WTC11 (cell line): ENCODE measurements at regions not wholly inside any gene's neighbourhood (a gene's known extent, or its start where the extent isn't known, plus 50 kb on each side); places are given as distances from the start of the nearest gene placed in this dataset.
"Not testable (repeated sequence)": the region's sequence is repeated elsewhere in the genome, so short reads cannot be mapped to it uniquely, and the experiment has no call there.

ENCODE experiments used
- ATAC-seq: fragments of 200-7000 bp; cut with Tn5 transposase; 2 replicates; pipeline ENCODE4 v1.10.0; 2021; ENCODE audit warnings: mild to moderate bottlenecking, moderate library complexity
- CTCF ChIA-PET: fragments of 300-600 bp; sonication (Branson Sonifier 250); formaldehyde crosslinking; loops from one replicate; lab custom pipeline; 2021; ENCODE audit warnings: antibody characterized with exemption; lab: Charles Lee
- POLR2A ChIA-PET: fragments of 350-600 bp; sonication (Branson Sonifier 250); formaldehyde crosslinking; loops from one replicate; lab custom pipeline; 2021; ENCODE audit warnings: antibody characterized with exemption; lab: Charles Lee
- DNase-seq: peaks from one replicate; pipeline ENCODE4 v3.0.0; 2021; ENCODE audit warnings: low spot score
- H3K27ac Mint-ChIP-seq: 2 replicates; pipeline ENCODE4 v1.8.0; 2021; ENCODE audit warnings: mixed read lengths
- H3K27me3 Mint-ChIP-seq: 2 replicates; pipeline ENCODE4 v1.8.0; 2021; ENCODE audit warnings: low read depth, mild to moderate bottlenecking, moderate library complexity, mixed read lengths
- H3K36me3 Mint-ChIP-seq: 2 replicates; pipeline ENCODE4 v1.8.0; 2021; ENCODE audit warnings: mixed read lengths
- H3K4me1 Mint-ChIP-seq: 2 replicates; pipeline ENCODE4 v1.8.0; 2022; ENCODE audit warnings: mixed read lengths
- H3K4me3 Mint-ChIP-seq: 2 replicates; pipeline ENCODE4 v1.8.0; 2021; ENCODE audit warnings: mild to moderate bottlenecking, moderate library complexity, mixed read lengths
- H3K9me3 Mint-ChIP-seq: 2 replicates; pipeline ENCODE4 v1.8.0; 2021; ENCODE audit warnings: mixed read lengths
- MYBL2 ChIP-seq: sonication (generic); formaldehyde crosslinking; IDR thresholded peaks from 2 replicates; pipeline ENCODE4 v1.8.1; 2023; ENCODE audit warnings: mild to moderate bottlenecking, moderate library complexity, missing genetic modification reagents
- NR2C2 ChIP-seq: sonication (generic); formaldehyde crosslinking; IDR thresholded peaks from 2 replicates; pipeline ENCODE4 v1.8.0; 2022; ENCODE audit warnings: mild to moderate bottlenecking, missing genetic modification reagents
- TCF7 ChIP-seq: sonication (generic); formaldehyde crosslinking; IDR thresholded peaks from 2 replicates; pipeline ENCODE4 v1.8.0; 2022; ENCODE audit warnings: mild to moderate bottlenecking, low read depth, missing genetic modification reagents, moderate library complexity
- ZNF317 ChIP-seq: sonication (generic); formaldehyde crosslinking; IDR thresholded peaks from 2 replicates; pipeline ENCODE4 v1.8.1; 2023; ENCODE audit warnings: low read depth, mild to moderate bottlenecking, moderate library complexity, missing genetic modification reagents, borderline replicate concordance
- ZNF396 ChIP-seq: fragments of 250-450 bp; sonication (Bioruptor Pico); IDR thresholded peaks from 2 replicates; pipeline ENCODE4 v1.8.0; 2021; ENCODE audit warnings: mild to moderate bottlenecking, moderate library complexity, borderline replicate concordance
- ZNF671 ChIP-seq: fragments of 250-450 bp; sonication (Bioruptor Pico); IDR thresholded peaks from 2 replicates; pipeline ENCODE4 v1.8.0; 2021; ENCODE audit warnings: mild to moderate bottlenecking
- TF ChIP-seq, protein P1 (sequence below): fragments of 250-450 bp; sonication (Bioruptor Pico); IDR thresholded peaks from 2 replicates; pipeline ENCODE4 v1.9.0; 2021; ENCODE audit warnings: mild to moderate bottlenecking
- TF ChIP-seq, protein P2 (sequence below): sonication (generic); formaldehyde crosslinking; IDR thresholded peaks from 2 replicates; pipeline ENCODE4 v1.8.1; 2023; ENCODE audit warnings: mild to moderate bottlenecking, missing genetic modification reagents, moderate library complexity

DNA sequence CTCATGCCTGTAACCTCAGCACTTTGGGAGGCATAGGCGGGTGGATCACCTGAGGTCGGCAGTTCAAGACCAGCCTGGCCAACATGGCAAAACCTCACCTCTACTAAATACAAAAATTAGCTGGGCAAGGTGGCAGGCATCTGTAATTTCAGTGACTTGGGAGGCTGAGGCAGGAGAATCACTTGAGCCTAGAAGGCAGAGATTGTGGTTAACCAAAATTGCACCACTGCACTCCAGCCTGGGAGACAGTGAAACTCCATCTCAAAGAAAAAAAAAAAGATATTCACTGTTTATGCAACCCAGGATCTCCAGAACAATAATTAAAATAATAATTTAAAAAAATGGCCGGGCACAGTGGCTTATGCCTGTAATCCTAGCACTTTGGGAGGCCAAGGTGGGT lies 247.5 kb downstream of the LIPI start:
- CTCF ChIA-PET, ATAC-seq, H3K27ac Mint-ChIP-seq, H3K4me1 Mint-ChIP-seq, H3K4me3 Mint-ChIP-seq, DNase-seq, POLR2A ChIA-PET, H3K27me3 Mint-ChIP-seq: not testable (repeated sequence)
- Mint-ChIP-seq H3K36me3 (peaks cover 44% of the 10 kb centered on the region), H3K9me3 (peaks cover 70% of the 10 kb centered on the region)

DNA sequence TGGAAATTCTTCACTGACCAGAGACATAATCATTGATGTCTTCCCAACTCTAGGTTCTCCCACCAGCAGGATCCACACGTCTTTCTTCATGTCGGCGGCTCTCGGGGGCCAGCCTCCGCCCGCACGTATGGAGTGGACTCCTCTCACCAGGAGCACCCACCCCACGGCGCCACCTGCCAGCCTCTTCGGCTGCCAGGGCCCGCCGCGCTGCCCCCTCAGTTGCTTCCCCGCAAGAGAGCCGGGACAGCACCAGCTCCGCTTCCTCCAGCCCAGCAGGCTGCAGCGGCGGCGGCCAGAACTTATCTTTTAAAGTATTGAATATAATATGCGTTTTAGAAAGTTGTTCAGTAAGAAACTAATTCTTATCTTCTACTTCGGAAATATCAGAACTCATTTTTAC lies 273.5 kb downstream of the LIPI start:
- no peaks in the 10 kb centered on the region for H3K4me1 Mint-ChIP-seq
- H3K9me3 Mint-ChIP-seq: peaks cover 37% of the 10 kb centered on the region
- ATAC-seq (no peak), DNase-seq (no peak)
- TF ChIP-seq ZNF317 (CRISPR knock-in tag): no peak
- no peak for TF ChIP-seq MYBL2
- TF ChIP-seq TCF7 (CRISPR knock-in tag): no peak
- TF ChIP-seq, protein P1, sequence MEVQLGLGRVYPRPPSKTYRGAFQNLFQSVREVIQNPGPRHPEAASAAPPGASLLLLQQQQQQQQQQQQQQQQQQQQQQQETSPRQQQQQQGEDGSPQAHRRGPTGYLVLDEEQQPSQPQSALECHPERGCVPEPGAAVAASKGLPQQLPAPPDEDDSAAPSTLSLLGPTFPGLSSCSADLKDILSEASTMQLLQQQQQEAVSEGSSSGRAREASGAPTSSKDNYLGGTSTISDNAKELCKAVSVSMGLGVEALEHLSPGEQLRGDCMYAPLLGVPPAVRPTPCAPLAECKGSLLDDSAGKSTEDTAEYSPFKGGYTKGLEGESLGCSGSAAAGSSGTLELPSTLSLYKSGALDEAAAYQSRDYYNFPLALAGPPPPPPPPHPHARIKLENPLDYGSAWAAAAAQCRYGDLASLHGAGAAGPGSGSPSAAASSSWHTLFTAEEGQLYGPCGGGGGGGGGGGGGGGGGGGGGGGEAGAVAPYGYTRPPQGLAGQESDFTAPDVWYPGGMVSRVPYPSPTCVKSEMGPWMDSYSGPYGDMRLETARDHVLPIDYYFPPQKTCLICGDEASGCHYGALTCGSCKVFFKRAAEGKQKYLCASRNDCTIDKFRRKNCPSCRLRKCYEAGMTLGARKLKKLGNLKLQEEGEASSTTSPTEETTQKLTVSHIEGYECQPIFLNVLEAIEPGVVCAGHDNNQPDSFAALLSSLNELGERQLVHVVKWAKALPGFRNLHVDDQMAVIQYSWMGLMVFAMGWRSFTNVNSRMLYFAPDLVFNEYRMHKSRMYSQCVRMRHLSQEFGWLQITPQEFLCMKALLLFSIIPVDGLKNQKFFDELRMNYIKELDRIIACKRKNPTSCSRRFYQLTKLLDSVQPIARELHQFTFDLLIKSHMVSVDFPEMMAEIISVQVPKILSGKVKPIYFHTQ (CRISPR knock-in tag): no peak
- TF ChIP-seq ZNF671 (CRISPR knock-in tag): no peak
- TF ChIP-seq, protein P2, sequence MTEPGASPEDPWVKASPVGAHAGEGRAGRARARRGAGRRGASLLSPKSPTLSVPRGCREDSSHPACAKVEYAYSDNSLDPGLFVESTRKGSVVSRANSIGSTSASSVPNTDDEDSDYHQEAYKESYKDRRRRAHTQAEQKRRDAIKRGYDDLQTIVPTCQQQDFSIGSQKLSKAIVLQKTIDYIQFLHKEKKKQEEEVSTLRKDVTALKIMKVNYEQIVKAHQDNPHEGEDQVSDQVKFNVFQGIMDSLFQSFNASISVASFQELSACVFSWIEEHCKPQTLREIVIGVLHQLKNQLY (CRISPR knock-in tag): no peak
- no peak for TF ChIP-seq NR2C2 (CRISPR knock-in tag)
- no peak for TF ChIP-seq ZNF396 (CRISPR knock-in tag)
- H3K27me3 Mint-ChIP-seq: peaks cover 6% of the 10 kb centered on the region
- no peak overlapping the region for H3K4me3 Mint-ChIP-seq
- H3K36me3 Mint-ChIP-seq: peaks cover 33% of the 10 kb centered on the region
- ChIA-PET POLR2A (no interaction called here), CTCF (no interaction called here)
- H3K27ac Mint-ChIP-seq: no peak overlapping the region

DNA sequence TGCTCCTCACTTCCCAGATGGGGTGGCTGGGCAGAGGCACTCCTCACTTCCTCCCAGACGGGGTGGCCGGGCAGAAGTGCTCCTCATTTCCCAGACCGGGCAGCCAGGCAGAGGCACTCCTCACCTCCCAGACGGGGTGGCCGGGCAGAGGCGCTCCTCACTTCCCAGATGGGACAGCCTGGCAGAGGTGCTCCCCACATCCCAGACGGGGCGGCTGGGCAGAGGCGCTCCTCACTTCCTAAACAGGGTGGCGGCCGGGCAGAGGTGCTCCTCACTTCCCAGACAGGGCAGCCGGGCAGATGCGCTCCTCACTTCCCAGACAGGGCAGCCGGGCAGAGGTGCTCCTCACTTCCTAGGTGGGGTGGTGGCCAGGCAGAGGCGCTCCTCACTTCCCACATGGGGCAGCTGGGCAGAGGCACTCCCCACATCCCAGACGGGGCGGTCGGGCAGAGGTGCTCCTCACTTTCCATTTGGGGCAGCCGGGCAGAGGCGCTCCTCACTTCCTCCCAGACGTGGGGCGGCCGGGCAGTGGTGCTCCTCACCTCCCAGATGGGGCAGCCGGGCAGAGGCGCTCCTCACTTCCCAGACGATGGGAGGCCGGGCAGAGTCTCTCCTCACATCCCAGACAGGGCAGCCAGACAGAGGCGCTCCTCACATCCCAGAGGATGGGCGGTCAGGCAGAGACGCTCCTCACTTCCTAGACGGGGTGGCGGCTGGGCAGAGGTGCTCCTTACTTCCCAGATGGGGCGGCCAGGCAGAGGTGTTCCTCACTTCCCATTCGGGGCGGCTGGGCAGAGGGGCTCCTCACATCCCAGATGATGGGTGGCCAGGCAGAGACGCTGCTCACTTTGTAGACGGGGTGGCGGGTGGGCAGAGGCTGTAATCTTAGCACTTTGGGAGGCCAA lies 274.5 kb downstream of the LIPI start:
- H3K4me1 Mint-ChIP-seq, H3K27me3 Mint-ChIP-seq, ATAC-seq, DNase-seq, CTCF ChIA-PET, H3K4me3 Mint-ChIP-seq, H3K27ac Mint-ChIP-seq, POLR2A ChIA-PET: not testable (repeated sequence)
- Mint-ChIP-seq H3K36me3 (peaks cover 31% of the 10 kb centered on the region), H3K9me3 (peaks cover 39% of the 10 kb centered on the region)

DNA sequence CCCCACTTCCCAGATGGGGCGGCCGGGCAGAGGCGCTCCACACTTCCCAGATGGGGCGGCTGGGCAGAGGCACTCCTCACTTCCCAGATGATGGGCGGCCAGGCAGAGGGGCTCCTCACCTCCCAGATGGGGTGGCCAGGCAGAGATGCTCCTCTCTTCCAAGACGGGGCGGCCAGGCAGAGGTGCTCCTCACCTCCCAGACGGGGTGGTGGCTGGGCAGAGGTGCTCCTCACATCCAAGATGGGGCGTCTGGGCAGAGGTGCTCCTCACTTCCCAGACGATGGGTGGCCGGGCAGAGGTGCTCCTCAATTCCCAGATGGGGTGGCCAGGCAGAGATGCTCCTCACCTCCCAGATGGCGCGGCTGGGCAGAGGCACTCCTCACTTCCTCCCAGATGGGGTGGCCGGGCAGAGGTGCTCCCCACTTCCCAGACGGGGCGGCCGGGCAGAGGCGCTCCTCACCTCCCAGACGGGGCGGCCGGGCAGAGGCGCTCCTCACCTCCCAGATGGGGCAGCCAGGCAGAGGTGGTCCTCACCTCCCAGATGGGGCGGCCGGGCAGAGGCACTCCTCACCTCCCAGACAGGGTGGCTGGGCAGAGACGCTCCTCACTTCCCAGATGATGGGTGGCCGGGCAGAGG lies 275.2 kb downstream of the LIPI start:
- CTCF ChIA-PET, H3K4me3 Mint-ChIP-seq, H3K27ac Mint-ChIP-seq, DNase-seq, POLR2A ChIA-PET, H3K4me1 Mint-ChIP-seq, H3K27me3 Mint-ChIP-seq, ATAC-seq: not testable (repeated sequence)
- Mint-ChIP-seq H3K9me3 (peaks cover 42% of the 10 kb centered on the region), H3K36me3 (peaks cover 33% of the 10 kb centered on the region)

DNA sequence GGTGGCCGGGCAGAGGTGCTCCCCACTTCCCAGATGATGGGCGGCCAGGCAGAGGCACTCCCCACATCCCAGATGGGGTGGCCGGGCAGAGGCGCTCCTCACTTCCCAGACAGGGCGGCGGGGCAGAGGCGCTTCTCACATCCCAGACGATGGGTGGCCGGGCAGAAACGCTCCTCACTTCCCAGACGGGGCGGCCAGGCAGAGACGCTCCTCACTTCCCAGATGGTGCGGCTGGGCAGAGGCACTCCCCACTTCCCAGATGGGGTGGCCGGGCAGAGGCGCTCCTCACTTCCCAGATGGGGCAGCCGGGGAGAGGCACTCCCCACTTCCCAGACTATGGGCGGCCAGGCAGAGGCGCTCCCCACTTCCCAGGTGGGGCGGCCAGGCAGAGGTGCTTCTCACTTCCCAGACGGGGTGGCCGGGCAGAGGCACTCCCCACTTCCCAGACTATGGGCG lies 275.8 kb downstream of the LIPI start:
- H3K4me3 Mint-ChIP-seq, H3K27me3 Mint-ChIP-seq, H3K27ac Mint-ChIP-seq, DNase-seq, ATAC-seq, H3K4me1 Mint-ChIP-seq, POLR2A ChIA-PET, CTCF ChIA-PET: not testable (repeated sequence)
- H3K36me3 Mint-ChIP-seq: peaks cover 31% of the 10 kb centered on the region
- H3K9me3 Mint-ChIP-seq: peaks cover 40% of the 10 kb centered on the region

DNA sequence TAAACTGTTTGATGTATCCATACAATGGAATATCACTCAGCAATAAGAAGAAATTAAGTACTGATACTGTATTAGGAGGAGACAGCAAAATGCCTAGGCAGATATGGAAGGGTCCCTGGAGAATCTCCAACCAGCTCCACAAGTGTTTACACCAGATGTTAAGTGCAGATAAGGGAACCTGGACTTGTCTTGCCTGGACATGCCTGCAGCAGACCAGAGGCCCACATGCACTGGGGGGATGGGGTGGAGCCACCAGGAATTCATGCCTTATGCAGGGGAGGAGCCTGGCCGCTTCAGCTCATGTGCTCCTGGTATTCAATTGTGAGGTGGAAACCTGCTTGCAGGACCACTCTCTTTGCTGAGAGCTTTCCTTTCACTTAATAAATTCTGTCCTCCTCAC lies 287.6 kb downstream of the LIPI start:
- CTCF ChIA-PET, H3K27me3 Mint-ChIP-seq, DNase-seq, H3K27ac Mint-ChIP-seq, H3K4me3 Mint-ChIP-seq, H3K4me1 Mint-ChIP-seq, POLR2A ChIA-PET, ATAC-seq: not testable (repeated sequence)
- peaks cover 51% of the 10 kb centered on the region for H3K9me3 Mint-ChIP-seq
- H3K36me3 Mint-ChIP-seq: peaks cover 25% of the 10 kb centered on the region

DNA sequence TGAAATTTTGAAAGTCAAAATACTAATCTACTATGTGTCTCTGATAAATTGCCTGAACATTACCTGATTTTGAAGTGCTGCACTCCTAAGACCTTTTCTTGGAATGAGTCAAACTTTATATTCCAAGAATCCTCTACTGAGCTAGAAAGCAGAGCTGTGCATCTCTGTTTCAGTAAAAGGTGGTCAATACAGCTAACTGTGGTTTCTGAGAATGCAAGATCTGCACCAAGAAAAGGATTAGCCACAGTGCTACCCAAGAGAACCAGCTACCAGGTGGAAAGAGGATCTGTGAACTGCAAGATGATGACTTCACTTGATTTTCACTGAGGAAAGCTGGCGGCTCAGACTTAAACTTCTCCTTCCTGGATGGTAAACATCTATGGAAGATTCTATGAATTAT lies 289.3 kb downstream of the LIPI start:
- CTCF ChIA-PET: not testable (repeated sequence)

DNA sequence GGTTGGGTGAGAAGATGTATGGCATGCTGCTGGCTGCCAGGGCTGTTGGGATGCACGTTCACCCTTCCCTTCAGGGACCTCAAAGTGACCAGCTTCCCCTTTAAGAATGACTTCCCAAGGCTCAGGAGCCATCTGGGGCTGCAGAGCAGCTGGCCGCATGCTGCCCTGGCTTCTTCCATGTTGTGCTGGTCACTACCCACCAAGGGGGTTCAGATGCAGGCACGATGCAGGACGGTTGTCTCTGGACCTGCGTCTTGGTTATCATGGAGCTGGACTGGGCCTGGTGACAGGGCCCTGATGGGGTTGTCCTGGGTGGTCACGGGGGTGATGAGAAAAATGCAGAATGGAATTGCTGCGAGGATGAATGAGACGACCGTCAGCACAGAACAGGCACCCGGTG lies 297.8 kb downstream of the POTED start:
- ATAC-seq, CTCF ChIA-PET, DNase-seq, POLR2A ChIA-PET, H3K4me1 Mint-ChIP-seq, H3K4me3 Mint-ChIP-seq, H3K27ac Mint-ChIP-seq: not testable (repeated sequence)
- Mint-ChIP-seq H3K36me3 (peaks cover 40% of the 10 kb centered on the region), H3K9me3 (peaks cover 35% of the 10 kb centered on the region), H3K27me3 (peaks cover 10% of the 10 kb centered on the region)

More for the DNA sequence above, 289.3 kb downstream of the LIPI start:
- DNase-seq, POLR2A ChIA-PET, H3K27me3 Mint-ChIP-seq, H3K4me1 Mint-ChIP-seq, H3K27ac Mint-ChIP-seq, H3K4me3 Mint-ChIP-seq, ATAC-seq: not testable (repeated sequence)
- Mint-ChIP-seq H3K9me3 (peaks cover 53% of the 10 kb centered on the region), H3K36me3 (peaks cover 28% of the 10 kb centered on the region)
